Glutamatergic neuron (in vitro differentiated cells): ENCODE measurements at regions not wholly inside any gene's neighbourhood (a gene's known extent, or its start where the extent isn't known, plus 50 kb on each side); places are given as distances from the start of the nearest gene placed in this dataset.
A peak's percentile ranks its signal among the peaks of the same experiment; 100 is the strongest.

ENCODE experiments used
- DNase-seq: peaks from one replicate; pipeline ENCODE4 v3.0.0; 2022
- H3K27ac Mint-ChIP-seq: one replicate; pipeline ENCODE4 v1.8.0; 2020; ENCODE audit warnings: mild to moderate bottlenecking, mixed read lengths, inconsistent platforms; ENCODE audit not compliant: unreplicated experiment
- H3K27me3 Mint-ChIP-seq: one replicate; pipeline ENCODE4 v1.8.0; 2020; ENCODE audit warnings: mild to moderate bottlenecking, moderate library complexity, mixed read lengths, inconsistent platforms; ENCODE audit not compliant: unreplicated experiment
- H3K36me3 Mint-ChIP-seq: one replicate; pipeline ENCODE4 v1.8.0; 2020; ENCODE audit warnings: mild to moderate bottlenecking, mixed read lengths, inconsistent platforms; ENCODE audit not compliant: unreplicated experiment
- H3K4me1 Mint-ChIP-seq: one replicate; pipeline ENCODE4 v1.8.0; 2020; ENCODE audit warnings: mild to moderate bottlenecking, low read depth, mixed read lengths, inconsistent platforms; ENCODE audit not compliant: unreplicated experiment
- H3K4me3 Mint-ChIP-seq: one replicate; pipeline ENCODE4 v1.8.0; 2020; ENCODE audit warnings: mild to moderate bottlenecking, mixed read lengths, inconsistent platforms; ENCODE audit not compliant: unreplicated experiment
- H3K9me3 Mint-ChIP-seq: one replicate; pipeline ENCODE4 v1.8.0; 2020; ENCODE audit warnings: mild to moderate bottlenecking, moderate library complexity, mixed read lengths, inconsistent platforms; ENCODE audit not compliant: unreplicated experiment
- CTCF ChIP-seq: fragments of 200-600 bp; sonication (generic); IDR thresholded peaks from one replicate; pipeline ENCODE4 v1.5.0; 2021; ENCODE audit not compliant: partially characterized antibody, unreplicated experiment

- Mint-ChIP-seq H3K27me3 (peaks cover 1% of the 10 kb centered on the region), H3K27ac (no peak overlapping the region), H3K36me3 (no peaks in the 10 kb centered on the region), H3K4me1 (no peaks in the 10 kb centered on the region), H3K9me3 (peaks cover 3% of the 10 kb centered on the region), H3K4me3 (no peak overlapping the region)
- TF ChIP-seq CTCF = no peak
- no peak for DNase-seq
Observed at GRCh38 chr9:107547772-107548297, 58.3 kb upstream of the KLF4 start.

GRCh38 chr9:107547303-107547702 is 57.7 kb upstream of the KLF4 start:
- H3K27ac Mint-ChIP-seq = no peak overlapping the region
- H3K9me3 Mint-ChIP-seq = peaks cover 3% of the 10 kb centered on the region
- H3K36me3 Mint-ChIP-seq = no peaks in the 10 kb centered on the region
- no peak overlapping the region for H3K4me3 Mint-ChIP-seq
- H3K4me1 Mint-ChIP-seq = no peaks in the 10 kb centered on the region
- peaks cover 1% of the 10 kb centered on the region for H3K27me3 Mint-ChIP-seq
- no peak for DNase-seq
- no peak for TF ChIP-seq CTCF

GRCh38 chr9:107546859-107547258 is 57.3 kb upstream of the KLF4 start:
- no peak overlapping the region for H3K4me3 Mint-ChIP-seq
- no peaks in the 10 kb centered on the region for H3K36me3 Mint-ChIP-seq
- DNase-seq = no peak
- H3K9me3 Mint-ChIP-seq = peaks cover 3% of the 10 kb centered on the region
- H3K27me3 Mint-ChIP-seq = peaks cover 1% of the 10 kb centered on the region
- H3K4me1 Mint-ChIP-seq = no peaks in the 10 kb centered on the region
- no peak for TF ChIP-seq CTCF
- H3K27ac Mint-ChIP-seq = no peak overlapping the region

GRCh38 chr9:107545036-107545435 is 55.5 kb upstream of the KLF4 start:
- no peaks in the 10 kb centered on the region for H3K4me1 Mint-ChIP-seq
- no peak overlapping the region for H3K4me3 Mint-ChIP-seq
- H3K27ac Mint-ChIP-seq = no peak overlapping the region
- H3K9me3 Mint-ChIP-seq = peaks cover 3% of the 10 kb centered on the region
- no peak for DNase-seq
- H3K36me3 Mint-ChIP-seq = no peaks in the 10 kb centered on the region
- peaks cover 1% of the 10 kb centered on the region for H3K27me3 Mint-ChIP-seq
- TF ChIP-seq CTCF = no peak

GRCh38 chr9:107542411-107543157 is 53.0 kb upstream of the KLF4 start:
- Mint-ChIP-seq H3K27ac (peak overlapping the region; percentile 78), H3K36me3 (no peaks in the 10 kb centered on the region), H3K4me1 (no peaks in the 10 kb centered on the region), H3K9me3 (peaks cover 3% of the 10 kb centered on the region), H3K27me3 (peaks cover 1% of the 10 kb centered on the region), H3K4me3 (no peak overlapping the region)
- no peak for DNase-seq
- TF ChIP-seq CTCF = no peak
